GM10266 (cell line): ENCODE measurements at regions not wholly inside any gene's neighbourhood (a gene's known extent, or its start where the extent isn't known, plus 50 kb on each side); places are given as distances from the start of the nearest gene placed in this dataset.

Source experiments
- DNase-seq: peaks from one replicate; pipeline ENCODE4 v3.0.0; 2012; ENCODE audit errors: extremely low spot score
- CTCF ChIP-seq: IDR thresholded peaks from 2 replicates; pipeline ENCODE4 v1.5.1; 2012; ENCODE audit warnings: mild to moderate bottlenecking, low read depth; ENCODE audit not compliant: control insufficient read depth, insufficient read depth; ENCODE audit errors: missing control alignments

- no peak for DNase-seq
- no peak for TF ChIP-seq CTCF
Observed at GRCh38 chr3:78267235-78267634, 1227.3 kb downstream of the ROBO2 start.

GRCh38 chr3:78268087-78268486, 1228.2 kb downstream of the ROBO2 start:
- TF ChIP-seq CTCF, result no peak
- DNase-seq, result no peak

GRCh38 chr3:78268716-78269668, 1229.1 kb downstream of the ROBO2 start:
- TF ChIP-seq CTCF, result no peak
- DNase-seq, result no peak

- no peak for DNase-seq
Observed at GRCh38 chr3:78273326-78273725, 1233.4 kb downstream of the ROBO2 start.

GRCh38 chr3:78274475-78275065, 1234.7 kb downstream of the ROBO2 start:
- no peak for DNase-seq
- no peak for TF ChIP-seq CTCF

More at GRCh38 chr3:78273326-78273725, 1233.4 kb downstream of the ROBO2 start:
- TF ChIP-seq CTCF, result no peak

- DNase-seq, result no peak
- no peak for TF ChIP-seq CTCF
Observed at GRCh38 chr3:78275420-78275852, 1235.5 kb downstream of the ROBO2 start.

GRCh38 chr3:78277220-78277619, 1237.3 kb downstream of the ROBO2 start:
- TF ChIP-seq CTCF, result no peak
- no peak for DNase-seq
